ENCODE measurements at regions not wholly inside any gene's neighbourhood (a gene's known extent, or its start where the extent isn't known, plus 50 kb on each side); places are given as distances from the start of the nearest gene placed in this dataset.

DNA sequence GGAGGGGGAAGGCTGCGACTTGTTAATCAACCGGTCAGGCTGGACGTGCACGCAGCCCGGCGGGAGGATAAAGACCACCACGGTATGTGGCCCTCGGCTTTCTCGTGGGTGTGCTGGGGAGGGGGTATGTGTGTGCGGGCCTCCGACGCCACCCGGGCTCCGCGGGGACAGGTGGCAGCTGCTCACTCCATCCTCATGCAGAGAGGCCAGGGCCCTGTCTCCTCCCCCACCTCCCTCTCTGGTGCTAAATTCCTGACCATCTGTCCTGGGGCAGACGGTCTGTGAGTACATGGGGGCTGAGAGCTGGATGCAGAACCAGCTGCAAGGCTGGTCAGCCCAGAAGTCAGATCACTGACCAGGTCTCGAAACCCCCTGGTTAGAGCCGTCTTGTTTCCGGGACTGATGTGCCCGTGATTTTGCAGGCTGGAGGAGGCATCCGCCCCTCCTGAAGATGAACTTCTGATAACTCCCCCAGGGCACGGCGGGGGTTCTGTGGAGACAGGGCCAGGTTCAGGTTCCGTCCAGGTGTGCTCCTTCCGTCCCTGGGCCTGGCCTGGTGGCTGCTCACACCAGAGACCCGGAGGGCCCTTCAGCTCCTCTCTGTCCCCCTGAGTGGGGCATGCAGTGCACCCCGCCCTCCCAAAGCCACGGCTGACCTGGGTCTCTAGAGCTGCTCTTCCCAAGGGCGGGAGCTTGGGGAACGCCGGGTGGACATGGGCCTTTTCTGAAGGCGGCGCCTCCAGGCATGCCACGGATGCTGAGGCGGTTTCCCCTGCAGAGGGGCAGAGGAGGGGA lies 1119.7 kb downstream of the BRD1 start:
- Mint-ChIP-seq H3K27ac (no peak overlapping the region), H3K4me1 (ENCODE audit: low read depth) (no peaks in the 10 kb centered on the region), H3K4me3 (no peak overlapping the region), H3K27me3 (ENCODE audit: low read depth) (no peaks in the 10 kb centered on the region), H3K9me3 (no peaks in the 10 kb centered on the region), H3K36me3 (ENCODE audit: low read depth) (no peaks in the 10 kb centered on the region)
- CTCF ChIA-PET, result no interaction called here
- intact Hi-C loops (cut with micrococcal nuclease), result no loop called here
- DNase-seq, result no peak

DNA sequence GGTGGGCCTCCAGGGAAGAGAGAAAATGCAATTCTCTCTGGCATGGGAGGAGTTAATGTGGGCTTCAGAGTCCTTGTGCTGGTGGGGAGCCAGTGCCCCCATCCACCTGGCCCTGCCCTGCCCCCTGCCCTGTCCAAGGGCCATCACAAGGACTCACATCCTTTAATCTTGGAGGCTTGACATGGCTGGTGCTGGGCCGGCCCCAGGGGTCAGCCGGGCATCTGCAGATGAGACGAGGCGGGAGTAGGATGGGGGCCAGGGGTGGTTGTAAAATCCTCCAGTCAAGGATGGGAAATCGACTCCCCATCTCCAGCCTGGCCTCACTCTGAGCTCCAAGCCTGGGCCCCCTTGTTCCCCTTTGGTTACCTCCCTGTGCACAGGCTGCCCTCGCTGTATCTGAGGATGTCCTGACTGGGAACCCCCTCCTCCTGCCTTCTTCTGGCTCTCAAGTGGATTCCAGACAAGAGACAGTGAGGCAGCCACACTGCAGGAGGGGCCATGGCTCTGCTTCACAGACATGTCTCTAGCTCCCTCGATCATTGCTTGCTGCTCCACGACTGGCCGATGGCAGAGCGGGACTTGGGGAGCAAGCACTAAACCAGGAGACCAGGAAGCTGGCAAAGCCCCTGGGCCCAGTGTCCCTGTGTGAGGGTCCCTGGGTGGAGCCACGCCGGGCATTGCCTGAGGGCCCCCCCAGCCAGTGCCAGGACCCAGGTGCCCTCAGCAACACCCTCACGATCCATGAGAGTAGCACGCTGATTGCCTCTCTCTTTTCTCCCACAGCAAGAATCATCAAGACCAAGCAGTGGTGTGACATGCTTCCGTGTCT lies 1120.5 kb downstream of the BRD1 start:
- CTCF ChIA-PET, result interaction anchor here (0.6 kb wide), 1 partner anchor 424 kb away, joined by 3 read pairs; no protein-coding TSS in a partner anchor
- Mint-ChIP-seq H3K27me3 (ENCODE audit: low read depth) (no peaks in the 10 kb centered on the region), H3K36me3 (ENCODE audit: low read depth) (no peaks in the 10 kb centered on the region), H3K4me1 (ENCODE audit: low read depth) (no peaks in the 10 kb centered on the region), H3K27ac (no peak overlapping the region), H3K9me3 (no peaks in the 10 kb centered on the region), H3K4me3 (no peak overlapping the region)
- intact Hi-C loops (cut with micrococcal nuclease), result no loop called here
- DNase-seq, result no peak

DNA sequence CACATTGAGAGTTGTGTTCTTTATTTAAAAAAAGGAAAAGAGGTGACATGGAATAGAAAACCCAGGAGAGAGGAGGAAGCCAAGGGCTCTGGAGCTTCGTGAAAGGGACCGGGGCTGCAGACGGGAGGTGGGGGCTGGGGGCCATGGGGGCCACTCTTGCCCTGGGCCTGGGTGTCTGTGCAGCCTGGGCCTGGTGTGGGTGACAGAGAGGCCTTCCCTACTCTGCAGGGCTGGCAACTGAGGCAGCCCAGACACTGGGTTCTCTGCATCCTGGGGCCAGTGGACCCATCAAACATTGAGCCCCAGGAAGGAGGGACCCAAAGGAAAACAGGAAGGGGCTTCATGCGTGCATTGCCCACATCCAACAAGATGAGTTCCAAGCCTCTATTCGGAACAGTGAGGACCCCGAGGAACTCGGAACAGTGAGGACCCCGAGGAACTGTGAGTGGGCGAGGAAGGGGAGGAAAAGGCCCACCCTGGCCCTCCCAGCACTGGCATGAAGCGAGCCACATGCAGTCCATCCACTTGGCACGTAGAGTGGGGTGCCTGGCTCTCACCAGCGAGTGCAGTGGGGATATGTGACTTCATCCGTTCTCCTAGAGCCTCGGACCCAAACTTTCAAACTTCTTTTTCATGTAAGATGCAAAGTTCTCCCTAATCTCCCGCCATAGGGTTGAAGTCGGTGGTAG lies 1121.6 kb downstream of the BRD1 start:
- no peak for DNase-seq
- Mint-ChIP-seq H3K36me3 (ENCODE audit: low read depth) (no peaks in the 10 kb centered on the region), H3K4me1 (ENCODE audit: low read depth) (no peaks in the 10 kb centered on the region), H3K27ac (no peak overlapping the region), H3K4me3 (no peak overlapping the region), H3K9me3 (no peaks in the 10 kb centered on the region), H3K27me3 (ENCODE audit: low read depth) (no peaks in the 10 kb centered on the region)
- CTCF ChIA-PET, result interaction anchor here (0.6 kb wide), 1 partner anchor 425 kb away, joined by 3 read pairs; no protein-coding TSS in a partner anchor
- intact Hi-C loops (cut with micrococcal nuclease), result no loop called here

DNA sequence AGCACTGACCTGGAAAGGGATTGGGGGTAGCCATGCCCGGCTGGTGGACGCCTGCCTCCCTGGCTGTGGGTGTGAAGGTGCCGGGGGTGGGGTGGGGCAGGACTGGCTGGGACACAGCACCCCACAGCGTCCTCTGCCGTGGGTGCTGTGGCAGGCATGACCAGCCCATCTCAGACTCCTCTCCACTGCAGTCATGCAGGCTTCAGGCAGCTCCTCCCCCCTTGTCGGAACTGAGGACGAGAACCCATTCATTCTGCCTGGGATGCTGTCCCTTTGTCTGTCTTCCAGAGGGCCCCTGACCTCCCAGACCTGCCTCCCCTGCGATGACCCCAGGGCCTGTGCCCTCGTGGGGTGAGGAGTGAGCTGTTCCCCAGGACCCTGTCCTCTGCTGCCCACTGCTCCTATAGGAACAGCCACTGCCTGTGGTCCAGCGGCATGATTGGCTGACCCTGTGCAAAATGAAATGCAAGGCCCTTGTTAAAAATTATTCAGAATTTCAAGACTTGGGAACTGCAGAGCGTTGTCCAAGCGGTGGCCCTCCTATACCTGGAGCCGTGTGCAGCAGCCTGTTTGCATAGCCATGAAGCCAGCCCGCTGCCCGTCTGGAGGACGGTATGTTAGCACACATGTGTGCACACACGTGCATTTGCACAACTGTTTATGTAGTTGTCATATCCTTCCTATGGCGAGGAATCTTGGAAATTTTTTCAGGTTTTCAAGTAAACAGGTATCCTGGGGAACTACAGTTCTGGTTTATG lies 1122.3 kb downstream of the BRD1 start:
- Mint-ChIP-seq H3K4me3 (no peak overlapping the region), H3K36me3 (ENCODE audit: low read depth) (no peaks in the 10 kb centered on the region), H3K27ac (no peak overlapping the region), H3K27me3 (ENCODE audit: low read depth) (no peaks in the 10 kb centered on the region), H3K9me3 (no peaks in the 10 kb centered on the region), H3K4me1 (ENCODE audit: low read depth) (no peaks in the 10 kb centered on the region)
- DNase-seq, result no peak
- intact Hi-C loops (cut with micrococcal nuclease), result no loop called here
- CTCF ChIA-PET, result interaction anchor here (0.5 kb wide), 1 partner anchor 153 kb away, joined by 4 read pairs; no protein-coding TSS in a partner anchor

DNA sequence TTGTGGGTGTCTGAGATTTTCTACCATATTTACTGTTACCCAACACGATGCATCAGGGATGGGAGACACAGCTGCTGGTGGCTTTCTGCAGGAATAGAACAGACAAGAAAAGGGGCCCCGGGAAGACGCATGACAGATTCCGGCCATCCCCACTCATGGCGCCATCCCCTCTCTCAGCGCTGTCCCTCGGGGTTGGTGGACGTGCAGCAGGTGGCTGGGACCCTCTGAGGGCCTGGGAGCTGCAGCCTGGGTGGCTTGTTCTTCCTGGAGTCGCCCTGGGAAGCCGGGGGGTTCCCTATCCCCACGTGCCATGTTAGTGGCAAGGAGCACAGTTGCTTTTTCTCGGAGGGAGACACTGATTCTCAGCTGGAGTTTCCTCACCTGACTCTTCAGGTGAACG lies 1123.3 kb downstream of the BRD1 start:
- Mint-ChIP-seq H3K9me3 (no peaks in the 10 kb centered on the region), H3K4me3 (no peak overlapping the region), H3K27me3 (ENCODE audit: low read depth) (no peaks in the 10 kb centered on the region), H3K27ac (no peak overlapping the region), H3K36me3 (ENCODE audit: low read depth) (no peaks in the 10 kb centered on the region), H3K4me1 (ENCODE audit: low read depth) (no peaks in the 10 kb centered on the region)
- CTCF ChIA-PET, result no interaction called here
- DNase-seq, result no peak
- intact Hi-C loops (cut with micrococcal nuclease), result no loop called here

DNA sequence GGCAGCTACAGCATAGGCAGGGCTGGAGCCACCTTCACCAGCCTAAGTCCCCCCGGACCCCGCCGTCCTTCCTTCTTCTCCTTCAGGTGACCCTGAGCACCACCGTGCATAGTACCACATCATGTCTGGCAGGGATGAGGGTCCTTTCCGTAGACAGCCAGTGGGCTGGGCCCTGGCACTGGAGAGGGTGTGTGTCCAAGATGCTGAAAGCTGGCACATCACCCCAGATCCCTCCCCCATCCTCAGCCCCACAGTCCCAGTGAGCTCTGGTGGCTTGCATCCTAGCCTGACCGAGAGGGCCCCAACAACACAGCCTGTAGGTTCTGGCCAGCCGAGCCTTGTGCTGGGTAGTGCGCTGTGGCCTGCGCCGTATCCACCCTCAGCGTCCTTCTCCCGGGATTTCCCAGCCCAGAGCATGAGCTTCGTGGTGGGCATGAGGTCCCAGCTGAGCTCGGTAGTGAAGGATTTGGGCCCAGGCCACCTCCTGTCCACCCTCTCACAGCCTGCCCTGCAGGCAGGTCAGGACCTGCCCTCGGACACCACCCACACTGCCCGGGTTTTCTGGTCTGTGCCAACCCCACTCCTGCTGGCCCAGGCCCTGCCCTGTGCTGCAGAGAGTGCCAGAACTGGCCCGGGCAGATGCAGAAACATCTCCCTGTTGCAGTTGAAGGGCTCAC lies 1124.3 kb downstream of the BRD1 start:
- no peak overlapping the region for H3K4me3 Mint-ChIP-seq
- DNase-seq, result no peak
- H3K4me1 Mint-ChIP-seq (ENCODE audit: low read depth), result no peaks in the 10 kb centered on the region
- no peaks in the 10 kb centered on the region for H3K9me3 Mint-ChIP-seq
- H3K27ac Mint-ChIP-seq, result no peak overlapping the region
- H3K27me3 Mint-ChIP-seq (ENCODE audit: low read depth), result no peaks in the 10 kb centered on the region
- CTCF ChIA-PET, result no interaction called here
- intact Hi-C loops (cut with micrococcal nuclease), result no loop called here
- H3K36me3 Mint-ChIP-seq (ENCODE audit: low read depth), result no peaks in the 10 kb centered on the region

DNA sequence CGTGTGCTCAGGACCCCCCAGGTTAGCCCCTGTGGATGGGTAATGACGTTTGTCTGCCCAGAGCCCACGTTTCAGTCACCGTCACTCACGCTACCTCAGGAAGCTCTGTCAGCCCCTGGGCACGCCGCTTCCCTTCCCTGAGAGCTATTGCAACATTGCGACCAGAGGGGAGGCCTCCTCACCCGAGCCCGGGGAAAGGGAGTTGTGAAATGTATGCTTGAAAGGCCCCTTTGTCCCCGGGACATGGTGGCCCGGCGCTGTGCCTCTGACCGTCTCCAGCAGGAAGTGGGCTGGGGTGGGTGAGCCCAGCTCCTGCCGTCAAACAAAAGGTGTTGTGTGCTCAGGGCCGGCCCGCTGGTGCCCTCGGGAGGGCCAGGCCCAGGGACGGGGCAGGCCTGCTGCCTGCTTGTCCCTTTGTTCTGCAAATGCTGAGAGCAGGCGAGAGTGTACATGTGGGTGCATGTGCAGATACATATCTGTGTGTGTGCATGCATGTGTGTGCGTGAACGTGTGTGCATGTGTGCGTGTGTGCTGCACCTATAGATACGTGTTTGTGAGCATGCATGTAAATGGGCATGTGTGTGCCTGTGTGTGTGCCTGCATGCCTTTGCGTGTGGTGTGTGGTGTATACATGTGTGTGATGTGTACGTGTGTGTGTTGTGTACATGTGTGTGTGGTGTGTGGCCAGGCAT lies 1125.0 kb downstream of the BRD1 start:
- Mint-ChIP-seq H3K27me3 (ENCODE audit: low read depth) (no peaks in the 10 kb centered on the region), H3K4me3 (no peak overlapping the region), H3K36me3 (ENCODE audit: low read depth) (no peaks in the 10 kb centered on the region), H3K9me3 (no peaks in the 10 kb centered on the region), H3K27ac (no peak overlapping the region), H3K4me1 (ENCODE audit: low read depth) (no peaks in the 10 kb centered on the region)
- intact Hi-C loops (cut with micrococcal nuclease), result no loop called here
- CTCF ChIA-PET, result no interaction called here
- no peak for DNase-seq

DNA sequence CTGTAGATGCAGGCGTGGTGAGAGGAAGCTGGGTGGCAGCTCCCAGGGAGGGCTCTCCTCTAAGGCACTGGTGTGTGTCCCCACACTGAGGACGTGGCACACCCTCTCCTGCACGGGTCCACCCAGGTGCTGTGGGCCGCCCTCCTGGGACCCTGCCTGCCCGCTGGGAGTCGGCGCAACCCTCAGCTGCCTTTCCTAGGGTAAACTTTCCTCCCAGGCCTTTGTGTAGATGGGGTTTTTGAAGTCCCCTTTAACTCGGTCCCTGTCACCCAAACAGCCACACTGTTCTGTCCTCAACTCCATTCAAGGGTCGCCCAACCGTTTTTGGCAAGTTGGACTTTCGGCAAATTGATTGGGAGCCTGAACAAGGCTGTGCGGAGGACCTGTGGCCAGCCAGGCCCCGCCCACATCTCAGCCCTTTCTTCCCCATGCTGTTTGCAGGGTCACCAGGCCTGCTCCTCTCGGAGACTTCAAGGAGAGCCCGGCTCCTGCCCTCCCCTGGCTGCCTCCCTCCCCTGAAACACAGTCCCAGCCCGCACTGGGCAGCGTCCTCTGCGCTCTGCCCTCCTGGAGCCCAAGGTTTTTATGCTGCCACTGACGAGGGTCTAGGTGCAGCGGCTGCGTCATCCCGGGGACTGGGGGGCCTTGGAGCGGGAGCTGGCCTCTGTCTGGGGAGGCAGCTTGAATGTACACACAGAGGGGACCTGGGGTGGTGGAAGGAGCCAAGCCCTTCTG lies 1126.2 kb downstream of the BRD1 start:
- H3K36me3 Mint-ChIP-seq (ENCODE audit: low read depth), result no peaks in the 10 kb centered on the region
- H3K27ac Mint-ChIP-seq, result no peak overlapping the region
- H3K27me3 Mint-ChIP-seq (ENCODE audit: low read depth), result no peaks in the 10 kb centered on the region
- H3K9me3 Mint-ChIP-seq, result no peaks in the 10 kb centered on the region
- no peaks in the 10 kb centered on the region for H3K4me1 Mint-ChIP-seq (ENCODE audit: low read depth)
- H3K4me3 Mint-ChIP-seq, result no peak overlapping the region
- no peak for DNase-seq
- intact Hi-C loops (cut with micrococcal nuclease), result no loop called here
- CTCF ChIA-PET, result no interaction called here

DNA sequence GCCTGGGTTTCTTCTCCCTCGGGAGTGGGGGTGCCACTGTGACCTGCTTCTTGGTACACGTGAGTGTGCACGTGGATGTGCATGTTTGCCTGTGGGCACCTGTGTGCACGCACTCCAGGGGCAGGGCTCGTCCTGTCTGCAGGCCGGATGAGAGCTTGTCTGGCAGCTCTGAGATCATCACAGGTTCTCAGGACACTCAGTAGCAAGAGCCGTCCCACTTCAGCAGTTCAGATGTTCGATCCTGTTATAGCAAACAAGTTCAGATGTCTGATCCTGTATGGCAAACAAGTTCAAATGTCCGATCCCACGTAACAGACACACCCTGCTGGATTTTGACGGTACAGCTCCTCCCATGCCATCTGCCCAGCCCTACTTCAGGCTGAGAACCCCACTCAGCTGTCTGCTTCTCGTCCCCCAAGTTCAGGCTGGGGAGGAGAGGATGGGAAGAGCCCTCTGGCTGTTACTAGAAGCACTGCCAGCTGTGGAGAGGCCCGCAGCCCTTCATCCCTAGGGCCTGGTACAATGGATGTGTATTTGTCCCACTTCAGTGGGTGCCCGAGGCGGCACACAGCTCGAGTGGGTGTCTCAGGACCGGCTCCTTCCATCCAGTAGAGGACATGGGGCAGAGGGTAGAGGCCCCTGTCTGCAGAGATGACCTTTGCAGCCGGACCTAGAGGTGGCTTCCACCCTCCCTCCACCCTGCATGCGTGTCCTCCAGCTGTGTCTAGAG lies 1126.9 kb downstream of the BRD1 start:
- no peaks in the 10 kb centered on the region for H3K9me3 Mint-ChIP-seq
- intact Hi-C loops (cut with micrococcal nuclease), result no loop called here
- no peaks in the 10 kb centered on the region for H3K27me3 Mint-ChIP-seq (ENCODE audit: low read depth)
- DNase-seq, result no peak
- H3K4me3 Mint-ChIP-seq, result no peak overlapping the region
- no peaks in the 10 kb centered on the region for H3K36me3 Mint-ChIP-seq (ENCODE audit: low read depth)
- H3K27ac Mint-ChIP-seq, result no peak overlapping the region
- CTCF ChIA-PET, result no interaction called here
- no peaks in the 10 kb centered on the region for H3K4me1 Mint-ChIP-seq (ENCODE audit: low read depth)

DNA sequence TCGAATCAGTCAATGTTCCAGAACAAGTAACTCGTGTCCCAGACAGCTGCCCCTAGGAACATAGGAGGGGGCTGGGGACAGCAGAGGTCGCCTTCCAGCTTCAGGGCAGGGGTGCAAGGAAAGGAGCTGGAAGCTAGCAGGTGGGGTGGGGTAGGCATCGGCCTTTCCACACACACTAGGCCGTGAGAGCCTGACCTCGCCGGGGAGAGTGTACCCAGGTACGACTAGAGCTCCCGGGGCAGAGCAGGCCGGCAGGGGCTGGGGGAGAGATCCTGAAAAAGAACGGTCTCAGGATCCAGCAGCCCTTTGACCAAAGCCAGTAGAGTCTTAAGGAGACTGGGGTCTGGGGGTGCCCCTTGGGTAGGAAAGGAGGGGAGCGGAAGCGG lies 1127.5 kb downstream of the BRD1 start:
- H3K9me3 Mint-ChIP-seq, result no peaks in the 10 kb centered on the region
- no peaks in the 10 kb centered on the region for H3K36me3 Mint-ChIP-seq (ENCODE audit: low read depth)
- no peaks in the 10 kb centered on the region for H3K4me1 Mint-ChIP-seq (ENCODE audit: low read depth)
- DNase-seq, result no peak
- no peak overlapping the region for H3K27ac Mint-ChIP-seq
- H3K27me3 Mint-ChIP-seq (ENCODE audit: low read depth), result no peaks in the 10 kb centered on the region
- CTCF ChIA-PET, result no interaction called here
- intact Hi-C loops (cut with micrococcal nuclease), result no loop called here
- no peak overlapping the region for H3K4me3 Mint-ChIP-seq

All from activated naive CD4-positive, alpha-beta T cell treated with anti-CD3 and anti-CD28 coated beads for 36 hours (primary cell).